Testis (tissue), 2 donors: ENCODE measurements at regions not wholly inside any gene's neighbourhood (a gene's known extent, or its start where the extent isn't known, plus 50 kb on each side); places are given as distances from the start of the nearest gene placed in this dataset.

Source experiments
- CTCF ChIP-seq, 3 experiments: fragments of 450-650 bp in 2 of 3; fragments of 200-600 bp in 1 of 3; sonication (generic) in 1 of 3; IDR thresholded peaks; one replicate each; pipeline ENCODE4 v1.5.1; 2016 to 2019; ENCODE audit warnings: antibody characterized with exemption in 3 of 3, mild to moderate bottlenecking in 2 of 3, moderate library complexity in 1 of 3
- POLR2A ChIP-seq: fragments of 450-650 bp; IDR thresholded peaks from one replicate; pipeline ENCODE4 v1.6.1; 2017; ENCODE audit warnings: antibody characterized with exemption, mild to moderate bottlenecking, moderate library complexity

GRCh38 chr14:61121355-61121787 lies 140.3 kb downstream of the SLC38A6 start:
- TF ChIP-seq CTCF (IDR thresholded peaks at IDR 0.05) (no peak), POLR2A (no peak)
